HG02840 (cell line): ENCODE measurements at regions not wholly inside any gene's neighbourhood (a gene's known extent, or its start where the extent isn't known, plus 50 kb on each side); places are given as distances from the start of the nearest gene placed in this dataset.

ENCODE experiments used
- ATAC-seq: cut with Tn5 transposase; IDR thresholded peaks from one replicate; pipeline ENCODE4 v1.9.1; 2021; ENCODE audit warnings: mild to moderate bottlenecking, moderate library complexity, moderate number of reproducible peaks; ENCODE audit not compliant: unreplicated experiment, low FRiP score

DNA sequence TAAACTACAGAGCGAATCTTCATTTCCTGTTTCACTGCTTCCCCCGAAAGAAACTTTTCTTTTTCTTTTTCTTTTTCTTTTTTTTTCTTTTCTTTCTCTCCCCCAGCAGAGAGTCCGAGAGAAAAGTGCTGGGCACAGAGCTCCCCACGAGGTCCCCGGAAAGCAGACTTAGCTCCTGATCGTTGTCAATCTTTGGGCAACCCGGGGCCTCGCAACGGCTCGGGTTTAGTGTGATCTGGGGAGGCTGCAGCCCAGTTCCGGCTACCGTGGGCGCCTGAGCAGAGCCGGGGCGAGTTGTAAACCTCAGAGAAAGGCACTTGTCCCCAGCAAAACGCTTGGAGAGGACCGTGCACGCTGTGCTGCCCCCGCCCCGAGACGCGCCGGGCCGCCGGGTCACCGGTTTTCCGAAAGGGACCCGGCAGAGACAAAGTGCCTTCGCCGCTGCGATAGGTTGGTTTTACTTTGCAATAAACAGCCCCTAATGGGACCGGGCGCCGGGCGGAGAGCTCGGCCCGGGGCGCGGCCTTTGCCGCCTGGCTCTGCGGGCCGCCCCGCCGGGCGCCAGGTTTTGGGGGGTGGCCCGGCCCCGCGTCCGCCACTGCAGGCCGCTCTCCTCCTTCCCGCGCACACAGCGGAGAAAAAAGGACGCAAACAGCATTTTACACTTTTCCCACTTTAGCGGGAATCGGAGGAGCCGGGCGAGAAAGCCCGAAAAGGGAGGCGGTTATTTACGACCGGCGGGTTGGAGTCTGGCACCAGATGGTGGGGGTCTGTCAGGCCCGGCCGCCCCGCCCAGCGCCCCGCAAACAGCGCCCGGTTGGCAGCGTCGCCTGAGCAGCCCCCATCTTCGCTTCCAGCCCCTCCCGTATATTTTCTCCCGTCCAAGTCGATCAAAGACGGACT is 136.0 kb downstream of the INSIG2 start:
- ATAC-seq = peak; percentile 53

DNA sequence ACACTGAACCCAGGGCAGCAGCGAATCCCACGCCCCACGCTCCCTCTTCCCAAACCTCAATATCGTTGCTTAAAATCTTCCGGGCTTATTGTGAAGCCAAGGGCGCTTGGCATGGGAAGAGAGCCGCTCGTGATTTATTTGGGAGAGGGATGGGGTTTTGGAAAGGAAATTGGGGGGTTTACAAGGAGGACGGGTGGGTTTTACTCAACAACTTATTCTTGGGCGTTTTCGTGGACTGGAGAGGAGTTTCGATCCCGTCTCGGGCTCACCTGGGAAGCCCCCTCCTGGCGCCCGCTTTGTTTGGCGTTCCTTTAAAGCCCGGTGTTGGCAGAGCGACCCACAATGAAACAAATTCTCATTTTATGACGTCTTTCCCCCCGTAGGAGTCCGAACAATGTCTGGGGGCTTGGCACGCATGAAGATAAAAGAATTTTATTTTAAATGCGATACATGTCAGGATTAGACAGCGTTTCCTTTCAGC is 135.3 kb downstream of the INSIG2 start:
- no peak for ATAC-seq

DNA sequence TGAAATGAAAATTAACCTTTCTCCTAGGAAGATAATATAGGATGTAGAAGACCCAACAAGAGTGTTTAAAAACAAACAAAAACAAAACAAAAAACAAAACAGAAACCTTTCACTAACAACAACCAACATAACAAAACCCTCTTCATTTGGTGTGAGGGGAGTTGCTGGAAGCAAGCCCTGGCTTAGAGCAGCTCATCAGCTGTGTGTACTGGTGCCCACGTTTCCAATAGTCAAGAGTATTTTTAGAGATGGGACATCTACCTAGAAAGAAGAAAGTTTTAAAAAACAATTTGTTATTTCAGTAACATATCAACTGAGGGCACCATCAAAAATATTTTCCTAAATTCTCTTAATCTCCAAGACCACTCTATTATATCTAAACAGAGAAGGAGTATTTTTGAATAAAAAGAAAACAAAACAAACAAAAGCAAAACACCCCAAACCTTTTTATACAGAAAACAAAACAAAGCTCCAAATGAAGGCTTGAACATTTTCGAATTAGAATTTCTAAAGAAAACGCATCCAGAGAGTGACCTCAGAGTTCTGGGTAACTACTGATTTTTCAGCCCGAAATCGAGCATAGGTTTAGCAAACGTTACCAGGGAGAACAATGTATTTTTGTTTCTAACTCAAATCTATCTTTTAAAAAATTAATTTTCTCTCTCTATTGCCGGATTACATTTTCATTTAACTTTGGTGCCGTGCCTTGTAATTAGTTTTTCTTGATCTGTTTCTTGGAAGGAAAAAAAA is 134.6 kb downstream of the INSIG2 start:
- ATAC-seq = no peak

DNA sequence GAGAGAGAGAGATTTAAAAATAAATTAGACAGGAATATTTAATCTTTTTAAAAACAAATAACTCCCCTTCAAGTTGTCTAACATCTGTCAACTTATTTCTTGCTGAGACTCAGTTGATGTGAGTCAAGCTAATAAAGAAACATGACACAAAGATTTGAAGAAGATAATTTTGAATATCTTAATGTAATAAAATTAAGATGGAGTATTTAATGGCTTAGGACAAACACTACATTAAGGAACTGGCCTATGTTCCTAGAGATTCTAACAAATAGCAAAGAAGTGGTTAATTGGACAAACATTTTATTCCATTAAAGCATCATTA is 134.0 kb downstream of the INSIG2 start:
- no peak for ATAC-seq

DNA sequence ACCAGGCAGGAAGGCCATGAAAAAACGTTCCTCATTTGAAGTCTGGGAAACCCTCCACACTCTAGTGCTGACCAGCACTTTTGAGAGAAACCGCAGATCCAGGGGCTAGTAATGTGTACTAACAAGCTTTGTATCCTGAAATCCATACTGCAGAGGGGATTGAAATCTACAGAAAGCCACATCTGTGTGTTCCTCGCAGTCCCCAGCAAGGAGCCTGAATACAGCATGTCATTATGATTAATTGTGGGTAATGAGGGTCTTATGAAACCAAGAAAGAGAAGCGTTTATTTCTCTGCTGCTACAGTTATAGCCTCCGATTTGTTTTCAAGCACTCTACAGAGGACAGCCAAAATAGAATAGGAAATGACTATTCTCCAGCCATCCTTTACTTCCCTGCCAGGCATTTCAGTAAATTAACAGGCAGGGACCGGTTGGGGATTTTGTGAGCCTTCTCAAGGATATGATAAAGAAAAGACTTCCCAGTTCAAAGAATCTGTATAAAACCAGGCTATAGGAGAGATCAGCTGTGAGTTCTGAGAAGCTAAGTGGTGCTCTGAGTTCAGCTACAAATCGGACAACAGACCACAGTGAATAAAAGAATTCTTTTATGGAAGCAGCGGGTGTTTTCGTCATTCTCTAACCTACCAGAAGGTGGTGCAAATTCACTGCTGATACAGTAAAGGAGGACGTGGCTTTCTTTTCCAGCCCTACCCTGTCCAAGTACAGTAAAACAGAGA is 133.4 kb downstream of the INSIG2 start:
- no peak for ATAC-seq

DNA sequence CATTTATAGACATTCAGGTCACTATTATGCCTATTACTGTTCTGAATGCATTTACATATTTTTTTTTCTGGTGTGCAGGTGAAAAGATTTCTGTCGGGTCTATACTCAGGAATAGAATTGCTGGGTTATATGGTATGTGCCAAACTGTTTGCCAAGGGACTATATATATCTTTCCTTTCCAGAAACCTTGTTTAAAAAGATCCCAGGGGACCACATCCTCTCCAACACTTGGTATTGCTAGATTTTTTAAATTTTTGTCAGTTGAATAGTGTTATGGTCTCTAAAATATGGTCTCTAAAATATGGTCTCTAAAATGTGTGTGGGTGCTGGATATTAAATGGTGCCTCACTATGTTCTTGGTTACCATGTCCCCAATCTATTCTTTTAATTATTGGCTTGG is 131.3 kb downstream of the INSIG2 start:
- ATAC-seq = no peak

DNA sequence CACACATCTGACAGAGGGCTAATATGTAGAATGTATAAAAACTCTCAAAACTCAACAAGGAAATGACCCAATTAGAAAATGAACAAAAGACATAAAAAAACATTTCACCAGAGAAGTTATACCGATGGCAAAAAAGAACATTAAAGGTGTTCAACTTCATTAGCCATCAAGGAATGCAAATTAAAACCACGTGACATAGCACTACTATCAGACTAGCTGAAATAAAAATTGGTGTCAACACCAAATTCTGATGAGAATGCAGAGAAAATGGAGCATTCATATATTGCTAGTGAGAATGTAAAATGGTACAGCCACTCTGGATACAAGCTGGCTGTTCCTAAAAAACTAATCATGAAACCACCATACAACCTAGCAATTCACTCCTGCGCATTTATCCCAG is 128.0 kb downstream of the INSIG2 start:
- ATAC-seq = no peak

DNA sequence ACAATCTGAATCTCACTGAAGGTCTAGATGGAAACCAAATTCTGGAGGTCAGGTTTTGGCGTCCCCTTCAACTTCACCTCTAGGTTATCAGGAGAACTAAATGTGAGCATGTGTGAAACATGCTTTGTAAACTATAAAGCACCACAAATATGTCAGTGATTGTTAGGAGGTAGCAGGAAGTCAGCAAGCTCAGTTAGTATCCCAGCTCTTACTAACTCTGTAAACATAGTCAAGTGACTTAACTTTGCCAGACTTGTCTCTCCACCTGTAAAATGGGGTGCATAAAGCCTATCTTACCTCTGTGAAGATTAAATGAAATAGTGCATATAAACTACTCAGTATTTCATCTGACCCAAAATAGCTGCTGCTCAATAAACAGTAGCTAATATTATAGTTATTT is 121.5 kb downstream of the INSIG2 start:
- ATAC-seq = no peak

DNA sequence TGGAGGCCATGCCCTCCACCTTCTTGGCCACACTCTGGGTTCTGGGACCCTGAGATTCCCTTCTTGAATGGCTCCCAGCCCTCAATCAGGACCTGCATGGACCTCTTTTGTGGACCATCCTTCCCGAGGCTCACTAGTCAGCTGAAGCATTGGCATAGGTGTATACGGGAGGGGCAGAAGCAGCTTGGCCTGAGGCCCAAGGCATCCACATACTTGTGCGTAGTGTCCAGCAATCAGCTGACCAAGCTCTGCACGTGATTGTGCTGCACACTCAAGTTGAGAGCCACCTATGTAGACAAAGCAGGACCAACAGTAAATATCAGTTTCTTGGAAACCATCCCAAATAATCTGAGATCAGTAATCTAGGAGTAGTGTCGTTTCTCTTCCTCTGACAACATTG is 119.6 kb downstream of the INSIG2 start:
- no peak for ATAC-seq

DNA sequence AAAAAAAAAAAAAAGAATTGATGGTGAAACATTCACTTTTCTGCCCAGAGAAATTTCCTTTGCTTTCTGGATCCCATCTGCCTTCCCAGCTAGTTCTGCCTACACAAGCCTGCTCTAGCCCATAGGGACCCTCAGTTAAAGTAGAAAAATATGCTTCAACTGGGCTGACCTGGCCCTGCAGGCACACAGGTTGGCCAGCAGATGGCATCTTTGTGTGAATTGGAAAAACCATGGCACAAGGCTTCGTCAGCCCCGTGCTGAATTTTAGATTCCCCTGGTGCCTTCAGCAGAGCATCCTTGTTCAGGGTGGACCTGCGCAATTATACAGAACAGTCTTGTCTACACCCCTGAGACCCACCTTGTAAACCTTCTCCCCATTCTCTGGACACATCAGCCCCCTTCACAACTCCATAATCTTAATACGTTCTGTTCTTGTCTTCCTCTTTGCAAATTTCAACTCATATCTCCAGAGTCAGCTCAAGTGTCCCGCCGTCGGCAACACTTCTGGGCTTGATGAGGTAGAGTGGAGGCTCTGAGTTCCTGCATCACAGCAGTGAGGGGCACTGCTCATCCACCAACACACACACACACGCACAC is 114.5 kb downstream of the INSIG2 start:
- ATAC-seq = no peak

DNA sequence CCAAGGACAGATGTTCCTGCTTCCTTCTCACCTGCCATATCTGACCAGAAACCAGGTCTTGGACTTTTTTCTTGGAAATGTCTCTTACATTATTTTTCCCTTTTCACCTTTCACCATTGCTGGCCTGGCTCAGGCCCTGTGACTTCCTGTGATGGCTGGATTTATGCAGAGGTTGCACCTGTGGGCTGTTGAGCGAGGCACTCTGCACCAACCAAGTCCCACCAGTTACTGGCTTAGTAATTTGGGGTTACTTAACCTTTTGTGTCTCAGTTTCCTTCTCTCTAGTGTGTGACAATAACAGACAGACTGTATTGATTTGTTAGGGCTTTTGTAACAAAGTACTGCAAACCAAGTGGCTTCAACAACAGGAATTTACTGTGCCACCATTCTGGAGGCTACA is 110.0 kb downstream of the INSIG2 start:
- ATAC-seq = no peak

DNA sequence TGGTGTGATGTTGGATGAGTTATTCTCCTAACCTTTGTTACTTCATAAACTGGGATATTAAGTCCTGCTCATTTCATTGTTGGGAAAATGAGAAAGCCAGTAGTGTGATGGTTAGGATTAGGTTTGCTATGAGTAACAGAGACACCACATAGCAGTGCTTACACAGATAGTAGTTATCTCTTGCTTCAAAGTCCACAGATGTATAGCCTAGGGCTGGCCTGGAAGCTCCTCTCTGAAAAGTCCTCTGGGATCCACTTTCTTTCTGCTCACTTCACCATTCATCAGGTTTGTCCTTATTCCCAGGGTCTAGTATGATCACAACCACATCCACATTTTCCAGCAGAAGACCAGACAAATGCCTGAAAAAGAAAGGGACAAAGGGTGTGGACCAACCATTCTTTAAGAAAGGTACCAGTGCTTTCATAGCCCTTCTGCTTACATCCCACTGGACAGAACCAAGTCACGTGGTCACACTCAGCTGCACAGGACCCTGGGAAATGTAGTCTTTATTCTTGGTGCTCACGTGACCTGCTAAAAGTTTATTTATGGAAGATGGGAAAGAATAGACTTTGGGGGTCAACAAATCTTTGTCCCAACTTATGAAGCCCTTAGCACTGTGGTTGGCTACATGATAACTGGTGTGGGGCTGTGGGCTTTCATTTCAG is 108.9 kb downstream of the INSIG2 start:
- no peak for ATAC-seq

DNA sequence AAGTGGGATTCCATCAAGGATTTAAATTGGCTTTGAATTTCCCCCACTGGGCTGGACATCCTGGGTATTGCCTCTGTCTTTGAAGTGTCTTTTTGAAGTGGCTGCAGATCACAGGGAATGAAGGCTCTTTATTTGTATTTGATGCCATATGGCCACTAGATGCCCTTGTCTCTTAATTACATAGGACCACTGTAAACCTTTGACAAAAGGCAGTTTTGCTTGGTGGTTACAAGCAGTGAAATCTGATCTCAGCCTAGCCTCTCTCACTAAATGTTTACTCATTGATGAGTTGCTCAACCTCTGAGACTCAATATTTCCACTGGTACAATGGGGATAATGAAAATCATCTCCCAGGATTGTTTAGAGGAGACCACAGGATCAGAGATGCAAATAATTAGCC is 102.2 kb downstream of the INSIG2 start:
- ATAC-seq = no peak

DNA sequence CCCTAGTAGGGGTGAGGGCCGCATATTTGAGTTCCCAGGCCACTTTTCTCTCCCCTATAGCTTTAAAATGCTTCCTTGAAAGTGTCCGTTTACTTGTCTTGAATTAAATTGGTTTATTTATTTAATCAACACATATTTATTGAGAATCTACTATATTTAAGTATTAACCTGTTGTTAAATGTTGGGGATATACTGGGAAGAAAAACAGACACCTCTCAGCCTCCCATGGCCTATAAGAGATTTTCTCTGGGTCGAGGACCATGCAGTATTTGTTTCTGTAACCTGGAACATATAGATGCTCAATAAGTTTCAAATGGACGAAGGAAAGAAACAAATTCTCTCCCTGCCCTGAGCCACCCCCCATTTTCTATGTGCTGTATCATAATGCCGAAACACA is 98.6 kb downstream of the INSIG2 start:
- ATAC-seq = no peak

DNA sequence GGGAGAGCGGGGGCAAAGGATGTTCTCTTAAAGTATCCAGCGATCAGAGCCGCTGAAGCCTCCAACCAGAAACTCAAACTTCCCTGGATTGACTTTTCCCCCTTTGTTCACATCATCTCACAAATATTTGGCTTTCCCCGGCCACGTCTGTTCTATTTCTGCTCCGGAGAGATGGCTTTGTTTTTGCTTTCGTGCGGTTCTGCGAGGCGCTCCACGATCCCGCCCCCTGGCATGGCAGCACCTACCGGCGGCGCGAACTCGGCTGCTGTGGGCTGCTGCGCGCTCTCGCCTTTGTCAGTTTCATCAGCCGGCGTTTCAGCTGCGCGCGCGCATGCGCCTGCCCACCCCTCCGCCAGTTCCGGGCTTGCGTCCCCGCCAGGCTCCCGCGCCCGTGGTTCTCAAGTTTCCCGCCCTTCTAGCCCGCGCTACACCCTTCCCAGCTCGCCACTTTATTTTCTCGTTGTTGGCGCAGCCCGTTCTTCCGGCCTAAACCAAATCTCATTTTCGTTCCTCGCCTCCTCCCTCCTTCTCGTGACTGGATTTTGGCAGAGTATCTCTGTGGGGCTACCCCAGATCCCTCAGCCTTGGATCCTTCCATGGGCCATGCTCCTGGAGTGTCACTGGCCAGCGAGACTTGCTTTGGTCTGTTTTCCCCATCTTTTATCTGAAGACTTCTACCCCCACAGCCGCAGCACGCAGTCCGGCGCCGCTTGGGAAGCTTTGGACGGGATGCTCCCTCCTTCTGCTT is 98.0 kb downstream of the INSIG2 start:
- ATAC-seq = peak; percentile 91

DNA sequence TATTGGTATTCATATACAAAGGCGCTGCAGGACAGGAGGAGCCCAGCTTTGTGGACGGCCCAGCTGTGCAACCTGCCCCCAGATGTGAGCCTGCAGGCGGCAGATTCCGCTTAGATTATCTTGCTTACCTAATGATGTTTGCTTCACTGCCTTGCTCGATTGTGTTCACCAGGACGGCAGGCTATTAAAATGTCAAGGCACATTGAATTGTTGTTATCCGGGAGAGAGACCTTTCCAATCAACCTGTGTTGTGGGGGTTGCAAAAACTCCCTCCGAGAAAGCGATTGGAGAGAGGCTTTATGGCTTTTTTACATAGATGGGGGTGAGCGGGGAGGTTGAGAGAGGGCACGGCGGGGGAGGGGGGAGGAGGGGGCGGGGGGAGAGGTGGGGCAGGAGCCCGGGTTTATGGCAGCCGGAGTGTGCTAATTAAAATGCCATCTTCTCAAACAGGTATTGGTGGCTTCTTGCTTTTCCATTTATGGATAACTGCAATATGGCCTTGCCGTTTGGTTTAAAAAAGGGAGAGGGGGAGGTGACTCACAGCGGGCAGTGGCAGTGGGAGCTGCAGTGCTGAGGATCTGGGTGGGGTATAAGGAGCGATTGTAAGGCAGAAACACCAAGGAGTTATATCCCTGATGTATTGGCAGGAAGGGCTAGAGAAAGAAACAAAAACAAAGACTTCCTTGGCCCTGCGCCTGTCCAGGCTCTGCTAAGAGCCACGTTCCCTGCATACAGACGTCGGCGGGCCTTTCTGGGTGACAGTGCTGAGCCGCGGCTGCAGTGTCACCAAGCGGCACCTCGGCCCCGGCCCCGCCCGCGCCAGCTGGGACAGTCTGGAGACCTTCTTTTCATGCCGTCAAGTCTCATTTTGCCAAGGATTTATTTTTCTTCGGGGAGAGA is 97.2 kb downstream of the INSIG2 start:
- peak; percentile 76 for ATAC-seq

DNA sequence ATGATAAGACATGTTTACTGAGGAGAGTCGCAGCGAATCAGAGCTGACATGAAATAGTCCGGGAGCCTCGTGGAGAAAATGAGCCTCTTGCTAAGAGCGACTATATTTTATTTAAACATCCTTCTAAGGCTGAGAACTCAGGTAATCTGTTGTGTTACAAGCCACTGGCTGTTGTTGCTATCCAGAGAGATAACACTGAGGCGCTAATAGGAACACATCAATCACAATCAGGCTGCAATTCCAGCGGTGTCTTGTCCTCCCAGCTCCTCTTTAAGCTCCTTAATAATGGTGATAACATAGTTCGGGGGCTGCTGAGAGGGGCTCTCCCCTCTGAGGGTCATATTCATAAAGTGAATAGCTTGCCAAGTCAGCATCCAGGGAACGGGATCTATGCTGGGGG is 95.1 kb downstream of the INSIG2 start:
- no peak for ATAC-seq

DNA sequence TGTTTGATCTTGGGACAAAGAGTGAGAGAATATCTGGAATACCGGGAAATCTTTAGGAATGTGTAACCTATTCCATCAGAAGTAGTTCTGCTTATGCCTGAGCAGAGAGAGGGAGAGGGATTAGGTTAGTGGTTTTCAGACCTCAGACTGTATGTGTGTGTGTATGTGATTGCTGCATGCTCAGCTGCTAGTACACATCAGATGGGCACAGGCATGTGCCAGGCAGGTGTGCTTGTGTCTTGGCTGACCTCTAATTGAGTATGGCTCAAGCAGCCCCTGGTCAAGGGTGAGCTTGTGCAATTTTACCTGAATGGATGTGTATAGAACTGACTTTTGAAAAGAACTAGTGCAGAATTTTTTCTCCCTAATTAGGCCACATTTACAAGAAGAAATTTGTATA is 91.2 kb downstream of the INSIG2 start:
- ATAC-seq = no peak

DNA sequence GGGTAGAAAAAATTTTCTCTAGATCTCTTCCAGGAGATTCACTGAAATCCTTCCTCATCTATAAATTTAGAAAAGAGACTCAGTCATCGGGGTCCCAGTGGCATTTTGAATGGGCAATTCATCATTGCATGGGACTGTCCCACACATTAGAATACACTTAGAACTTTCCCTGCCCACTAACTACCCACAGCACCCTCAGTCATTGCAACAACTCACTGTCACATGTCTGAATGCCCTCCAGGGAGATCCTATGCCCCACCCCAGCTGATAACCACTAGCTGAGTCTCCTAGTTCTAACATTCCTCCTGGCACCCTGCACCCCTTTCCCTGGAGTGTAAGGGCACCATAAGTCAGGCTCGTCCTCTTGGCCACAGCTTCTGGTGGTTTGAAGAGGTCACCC is 89.6 kb downstream of the INSIG2 start:
- ATAC-seq = no peak
